K562 (cell line): ENCODE measurements at regions not wholly inside any gene's neighbourhood (a gene's known extent, or its start where the extent isn't known, plus 50 kb on each side); places are given as distances from the start of the nearest gene placed in this dataset.

Source experiments
- MTA3 ChIP-seq: fragments of 450-650 bp; formaldehyde crosslinking; IDR thresholded peaks from 2 replicates; pipeline ENCODE4 v1.6.1; 2017; ENCODE audit warnings: mild to moderate bottlenecking, borderline replicate concordance
- SMARCE1 ChIP-seq: fragments of 450-650 bp; IDR thresholded peaks from 2 replicates; pipeline ENCODE4 v1.7.1; 2016; ENCODE audit warnings: mild to moderate bottlenecking
- ZNF253 ChIP-seq: fragments of 250-450 bp; sonication (Bioruptor Pico); conservative IDR thresholded peaks from 2 replicates; pipeline ENCODE4 v1.6.1; 2021; ENCODE audit warnings: mild to moderate bottlenecking
- TF ChIP-seq, protein P1 (sequence below), 2 experiments: fragments of 150-350 bp in 1 of 2; IDR thresholded peaks; 2 replicates each; pipeline ENCODE4 v1.6.1; 2012 to 2016; ENCODE audit warnings: low read depth in 2 of 2, low read length in 2 of 2, mild to moderate bottlenecking in 1 of 2, moderate library complexity in 1 of 2
- TF ChIP-seq, protein P2 (sequence below): sonication (generic); formaldehyde crosslinking; IDR thresholded peaks from 2 replicates; pipeline ENCODE4 v1.8.0; 2022; ENCODE audit warnings: missing genetic modification reagents, mild to moderate bottlenecking, borderline replicate concordance
- TF ChIP-seq, protein P3 (sequence below), 3 experiments: IDR thresholded peaks in 2 of 3; conservative IDR thresholded peaks in 1 of 3; 2 replicates each; pipeline ENCODE4 v1.5.1; 2011 to 2012; ENCODE audit warnings: low read length in 3 of 3, mild to moderate bottlenecking in 3 of 3, control low read depth in 2 of 3, improper control_type of control experiment in 1 of 3, inconsistent platforms in 1 of 3, low read depth in 1 of 3, mixed read lengths in 1 of 3, moderate library complexity in 1 of 3; ENCODE audit not compliant: insufficient read depth in 2 of 3

DNA sequence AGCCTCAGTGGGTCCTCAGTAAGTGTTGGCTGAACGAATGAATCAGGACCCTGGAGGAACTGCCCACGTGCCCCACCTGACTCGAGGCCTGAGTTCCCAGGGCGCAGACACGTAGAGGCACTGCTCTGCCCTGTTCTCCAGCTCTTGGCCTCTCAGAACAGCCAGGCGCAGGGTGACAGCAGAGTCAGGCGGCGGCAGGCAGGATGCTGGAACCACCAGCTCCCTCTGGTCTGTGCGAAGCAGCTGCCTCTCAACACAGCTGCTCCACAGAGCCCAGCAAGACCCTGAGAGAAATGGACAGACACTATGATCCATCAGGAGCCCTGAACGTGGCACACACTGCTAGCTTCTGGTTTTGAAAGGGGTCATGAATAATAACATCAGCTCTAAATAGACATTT, 53.1 kb upstream of the BCO1 start:
- TF ChIP-seq MTA3 (no peak), ZNF253 (no peak), SMARCE1 (no peak)
- TF ChIP-seq, protein P1, sequence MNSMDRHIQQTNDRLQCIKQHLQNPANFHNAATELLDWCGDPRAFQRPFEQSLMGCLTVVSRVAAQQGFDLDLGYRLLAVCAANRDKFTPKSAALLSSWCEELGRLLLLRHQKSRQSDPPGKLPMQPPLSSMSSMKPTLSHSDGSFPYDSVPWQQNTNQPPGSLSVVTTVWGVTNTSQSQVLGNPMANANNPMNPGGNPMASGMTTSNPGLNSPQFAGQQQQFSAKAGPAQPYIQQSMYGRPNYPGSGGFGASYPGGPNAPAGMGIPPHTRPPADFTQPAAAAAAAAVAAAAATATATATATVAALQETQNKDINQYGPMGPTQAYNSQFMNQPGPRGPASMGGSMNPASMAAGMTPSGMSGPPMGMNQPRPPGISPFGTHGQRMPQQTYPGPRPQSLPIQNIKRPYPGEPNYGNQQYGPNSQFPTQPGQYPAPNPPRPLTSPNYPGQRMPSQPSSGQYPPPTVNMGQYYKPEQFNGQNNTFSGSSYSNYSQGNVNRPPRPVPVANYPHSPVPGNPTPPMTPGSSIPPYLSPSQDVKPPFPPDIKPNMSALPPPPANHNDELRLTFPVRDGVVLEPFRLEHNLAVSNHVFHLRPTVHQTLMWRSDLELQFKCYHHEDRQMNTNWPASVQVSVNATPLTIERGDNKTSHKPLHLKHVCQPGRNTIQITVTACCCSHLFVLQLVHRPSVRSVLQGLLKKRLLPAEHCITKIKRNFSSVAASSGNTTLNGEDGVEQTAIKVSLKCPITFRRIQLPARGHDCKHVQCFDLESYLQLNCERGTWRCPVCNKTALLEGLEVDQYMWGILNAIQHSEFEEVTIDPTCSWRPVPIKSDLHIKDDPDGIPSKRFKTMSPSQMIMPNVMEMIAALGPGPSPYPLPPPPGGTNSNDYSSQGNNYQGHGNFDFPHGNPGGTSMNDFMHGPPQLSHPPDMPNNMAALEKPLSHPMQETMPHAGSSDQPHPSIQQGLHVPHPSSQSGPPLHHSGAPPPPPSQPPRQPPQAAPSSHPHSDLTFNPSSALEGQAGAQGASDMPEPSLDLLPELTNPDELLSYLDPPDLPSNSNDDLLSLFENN (IDR thresholded peaks at IDR 0.05; ENCODE audit: low read depth in 2 of 2, low read length in 2 of 2) = no peak
- TF ChIP-seq, protein P2, sequence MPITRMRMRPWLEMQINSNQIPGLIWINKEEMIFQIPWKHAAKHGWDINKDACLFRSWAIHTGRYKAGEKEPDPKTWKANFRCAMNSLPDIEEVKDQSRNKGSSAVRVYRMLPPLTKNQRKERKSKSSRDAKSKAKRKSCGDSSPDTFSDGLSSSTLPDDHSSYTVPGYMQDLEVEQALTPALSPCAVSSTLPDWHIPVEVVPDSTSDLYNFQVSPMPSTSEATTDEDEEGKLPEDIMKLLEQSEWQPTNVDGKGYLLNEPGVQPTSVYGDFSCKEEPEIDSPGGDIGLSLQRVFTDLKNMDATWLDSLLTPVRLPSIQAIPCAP (CRISPR knock-in tag) = no peak
- TF ChIP-seq, protein P3, sequence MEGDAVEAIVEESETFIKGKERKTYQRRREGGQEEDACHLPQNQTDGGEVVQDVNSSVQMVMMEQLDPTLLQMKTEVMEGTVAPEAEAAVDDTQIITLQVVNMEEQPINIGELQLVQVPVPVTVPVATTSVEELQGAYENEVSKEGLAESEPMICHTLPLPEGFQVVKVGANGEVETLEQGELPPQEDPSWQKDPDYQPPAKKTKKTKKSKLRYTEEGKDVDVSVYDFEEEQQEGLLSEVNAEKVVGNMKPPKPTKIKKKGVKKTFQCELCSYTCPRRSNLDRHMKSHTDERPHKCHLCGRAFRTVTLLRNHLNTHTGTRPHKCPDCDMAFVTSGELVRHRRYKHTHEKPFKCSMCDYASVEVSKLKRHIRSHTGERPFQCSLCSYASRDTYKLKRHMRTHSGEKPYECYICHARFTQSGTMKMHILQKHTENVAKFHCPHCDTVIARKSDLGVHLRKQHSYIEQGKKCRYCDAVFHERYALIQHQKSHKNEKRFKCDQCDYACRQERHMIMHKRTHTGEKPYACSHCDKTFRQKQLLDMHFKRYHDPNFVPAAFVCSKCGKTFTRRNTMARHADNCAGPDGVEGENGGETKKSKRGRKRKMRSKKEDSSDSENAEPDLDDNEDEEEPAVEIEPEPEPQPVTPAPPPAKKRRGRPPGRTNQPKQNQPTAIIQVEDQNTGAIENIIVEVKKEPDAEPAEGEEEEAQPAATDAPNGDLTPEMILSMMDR (IDR thresholded peaks at IDR 0.05 in 2 of 3, conservative IDR thresholded peaks at IDR 0.05 in 1 of 3; ENCODE audit: insufficient read depth in 2 of 3, low read depth in 1 of 3, low read length in 3 of 3) = no peak
